Dermis blood vessel endothelial cell (primary cell): ENCODE measurements at regions not wholly inside any gene's neighbourhood (a gene's known extent, or its start where the extent isn't known, plus 50 kb on each side); places are given as distances from the start of the nearest gene placed in this dataset.

Experiments
- DNase-seq: peaks from one replicate; pipeline ENCODE4 v3.0.0; 2010

GRCh38 chr6:84524636-84525035 is 239.8 kb downstream of the TBX18 start:
- no peak for DNase-seq

- DNase-seq, result peak; percentile 21
Observed at GRCh38 chr6:84522135-84522549, 242.3 kb downstream of the TBX18 start.

GRCh38 chr6:84521511-84521910 is 242.9 kb downstream of the TBX18 start:
- DNase-seq, result no peak

GRCh38 chr6:84517741-84518530 is 246.5 kb downstream of the TBX18 start:
- DNase-seq, result no peak

- no peak for DNase-seq
Observed at GRCh38 chr6:84516154-84516553, 248.2 kb downstream of the TBX18 start.

- DNase-seq, result no peak
Observed at GRCh38 chr6:84515067-84515466, 249.3 kb downstream of the TBX18 start.

GRCh38 chr6:84514089-84514971 is 250.1 kb downstream of the TBX18 start:
- DNase-seq, result no peak

GRCh38 chr6:84512391-84512790 is 252.0 kb downstream of the TBX18 start:
- DNase-seq, result no peak

GRCh38 chr6:84511929-84512328 is 252.5 kb downstream of the TBX18 start:
- no peak for DNase-seq

GRCh38 chr6:84508981-84509380 is 255.4 kb downstream of the TBX18 start:
- DNase-seq, result no peak

GRCh38 chr6:84508334-84508733 is 256.1 kb downstream of the TBX18 start:
- no peak for DNase-seq

- DNase-seq, result no peak
Observed at GRCh38 chr6:84504025-84504424, 260.4 kb downstream of the TBX18 start.

- no peak for DNase-seq
Observed at GRCh38 chr6:84501315-84501714, 263.1 kb downstream of the TBX18 start.

- no peak for DNase-seq
Observed at GRCh38 chr6:84500726-84501125, 263.7 kb downstream of the TBX18 start.

GRCh38 chr6:84498905-84499304 is 265.5 kb downstream of the TBX18 start:
- DNase-seq, result peak; percentile 4

- peak; percentile 62 for DNase-seq
Observed at GRCh38 chr6:84492241-84493165, 265.1 kb upstream of the CEP162 start.

GRCh38 chr6:84489598-84489997 is 262.2 kb upstream of the CEP162 start:
- no peak for DNase-seq

GRCh38 chr6:84486526-84486925 is 259.1 kb upstream of the CEP162 start:
- no peak for DNase-seq

GRCh38 chr6:84469144-84469543 is 241.7 kb upstream of the CEP162 start:
- DNase-seq, result no peak

- DNase-seq, result no peak
Observed at GRCh38 chr6:84467296-84467695, 239.9 kb upstream of the CEP162 start.

- DNase-seq, result peak; percentile 71
Observed at GRCh38 chr6:84466511-84466910, 239.1 kb upstream of the CEP162 start.

GRCh38 chr6:84464471-84464870 is 237.0 kb upstream of the CEP162 start:
- DNase-seq, result peak; percentile 38

GRCh38 chr6:84462698-84463097 is 235.3 kb upstream of the CEP162 start:
- peak; percentile 14 for DNase-seq
